CD4-positive, alpha-beta T cell (primary cell): ENCODE measurements at regions not wholly inside any gene's neighbourhood (a gene's known extent, or its start where the extent isn't known, plus 50 kb on each side); places are given as distances from the start of the nearest gene placed in this dataset.
"Not testable (repeated sequence)": the region's sequence is repeated elsewhere in the genome, so short reads cannot be mapped to it uniquely, and the experiment has no call there.

Experiments used
- ATAC-seq: fragments of 200-7000 bp; cut with Tn5 transposase; one replicate; pipeline ENCODE4 v1.10.0; 2022; ENCODE audit warnings: mild to moderate bottlenecking; ENCODE audit not compliant: poor library complexity
- CTCF ChIA-PET: fragments of 350-600 bp; sonication (Branson Sonifier 250); formaldehyde crosslinking; loops from one replicate; lab custom pipeline; 2021; ENCODE audit warnings: antibody characterized with exemption, inconsistent platforms; lab: Charles Lee
- POLR2A ChIA-PET: fragments of 350-600 bp; sonication (Branson Sonifier 250); formaldehyde crosslinking; loops from one replicate; lab custom pipeline; 2021; ENCODE audit warnings: antibody characterized with exemption, inconsistent platforms; lab: Charles Lee
- DNase-seq, 14 experiments: peaks; one replicate each; pipeline ENCODE4 v3.0.0-alpha.2; 2013 to 2020; ENCODE audit warnings: mixed read lengths in 2 of 14
- H3K27ac ChIP-seq, 2 donors: one replicate each; pipeline versions ENCODE4 v1.5.1 to v1.7.0; 2013; ENCODE audit warnings: low read length in 2 of 2, low read depth in 1 of 2, mild to moderate bottlenecking in 1 of 2
- H3K27me3 ChIP-seq, 2 experiments: 1 replicate in 1 of 2; 2 replicates in 1 of 2; pipeline versions ENCODE4 v1.6.1 to v1.7.0; 2013; ENCODE audit warnings: low read length in 2 of 2, control low read depth in 1 of 2, mild to moderate bottlenecking in 1 of 2, moderate library complexity in 1 of 2; ENCODE audit not compliant: insufficient read depth in 2 of 2, control insufficient read depth in 1 of 2
- H3K36me3 ChIP-seq: one replicate; pipeline ENCODE4 v1.6.1; 2013; ENCODE audit warnings: low read length, control low read depth; ENCODE audit not compliant: insufficient read depth
- H3K4me1 ChIP-seq: one replicate; pipeline ENCODE4 v1.6.1; 2013; ENCODE audit warnings: low read length, control low read depth; ENCODE audit not compliant: insufficient read depth
- H3K4me3 ChIP-seq: one replicate; pipeline ENCODE4 v1.5.1; 2013; ENCODE audit warnings: mild to moderate bottlenecking, low read length, moderate library complexity
- H3K9me3 ChIP-seq, 2 experiments: 1 replicate in 1 of 2; 2 replicates in 1 of 2; pipeline versions ENCODE4 v1.6.1 to v1.7.0; 2013; ENCODE audit warnings: low read length in 2 of 2, mild to moderate bottlenecking in 2 of 2, control low read depth in 1 of 2, moderate library complexity in 1 of 2; ENCODE audit not compliant: control insufficient read depth in 1 of 2, insufficient read depth in 1 of 2
- H3K27ac Mint-ChIP-seq: one replicate; pipeline ENCODE4 v1.8.0; 2020; ENCODE audit warnings: mixed read lengths
- H3K27me3 Mint-ChIP-seq: one replicate; pipeline ENCODE4 v1.8.0; 2021; ENCODE audit warnings: mixed read lengths
- H3K36me3 Mint-ChIP-seq: one replicate; pipeline ENCODE4 v1.8.0; 2021; ENCODE audit warnings: low read depth, mixed read lengths
- H3K4me1 Mint-ChIP-seq: one replicate; pipeline ENCODE4 v1.8.0; 2021; ENCODE audit warnings: low read depth, mixed read lengths
- H3K4me3 Mint-ChIP-seq: one replicate; pipeline ENCODE4 v1.8.0; 2020; ENCODE audit warnings: mild to moderate bottlenecking, mixed read lengths
- H3K9me3 Mint-ChIP-seq: one replicate; pipeline ENCODE4 v1.8.0; 2020; ENCODE audit warnings: mixed read lengths
- CTCF ChIP-seq: fragments of 200-600 bp; IDR thresholded peaks from one replicate; pipeline ENCODE4 v1.8.0; 2022; ENCODE audit warnings: antibody characterized with exemption, mild to moderate bottlenecking
- intact Hi-C, 2 experiments: fragments of 100-400 bp; cut with DNase I in 1 of 2; cut with micrococcal nuclease in 1 of 2; formaldehyde crosslinking; loops; one replicate each; pipeline versions ENCODE4 v1.15.1 to v1.9.0; 2023 to 2025; cut with DNase I, micrococcal nuclease

GRCh38 chr20:12554426-12554825, 454.3 kb upstream of the SPTLC3 start:
- Histone ChIP-seq H3K4me3 (no peak overlapping the region), H3K27me3 (no peaks in the 10 kb centered on the region), H3K27ac (no peak overlapping the region), H3K4me1 (no peaks in the 10 kb centered on the region), H3K9me3 (peaks cover 0 to 10% of the 10 kb centered on the region in 2 experiments), H3K36me3 (no peaks in the 10 kb centered on the region)
- intact Hi-C loops: loop anchor here in 1 of 2 experiments (10.0 kb wide), 1 partner anchor 240 kb away; no protein-coding TSS in a partner anchor
- POLR2A ChIA-PET: no interaction called here
- no peak for TF ChIP-seq CTCF
- ATAC-seq: no peak
- no peaks in the 10 kb centered on the region for H3K36me3 Mint-ChIP-seq
- H3K4me3 Mint-ChIP-seq: no peak overlapping the region
- H3K4me1 Mint-ChIP-seq: no peaks in the 10 kb centered on the region
- CTCF ChIA-PET: no interaction called here
- H3K27ac Mint-ChIP-seq: no peak overlapping the region
- H3K9me3 Mint-ChIP-seq: peaks cover 3% of the 10 kb centered on the region
- no peak for DNase-seq
- H3K27me3 Mint-ChIP-seq: no peaks in the 10 kb centered on the region

- CTCF ChIA-PET: no interaction called here
- Mint-ChIP-seq H3K9me3 (peaks cover 3% of the 10 kb centered on the region), H3K27me3 (no peaks in the 10 kb centered on the region), H3K4me3 (no peak overlapping the region), H3K4me1 (no peaks in the 10 kb centered on the region), H3K36me3 (no peaks in the 10 kb centered on the region), H3K27ac (no peak overlapping the region)
- intact Hi-C loops: loop anchor here in 1 of 2 experiments (10.0 kb wide), 1 partner anchor 241 kb away; no protein-coding TSS in a partner anchor
- TF ChIP-seq CTCF: no peak
- no peaks in the 10 kb centered on the region for H3K36me3 ChIP-seq
- ATAC-seq (no peak), DNase-seq (no peak)
- no peaks in the 10 kb centered on the region for H3K4me1 ChIP-seq
- H3K27me3 ChIP-seq: no peaks in the 10 kb centered on the region
- peaks cover 0 to 10% of the 10 kb centered on the region in 2 experiments for H3K9me3 ChIP-seq
- no peak overlapping the region for H3K4me3 ChIP-seq
- POLR2A ChIA-PET: no interaction called here
- no peak overlapping the region for H3K27ac ChIP-seq
Measured at GRCh38 chr20:12555369-12555768, 453.4 kb upstream of the SPTLC3 start.

- H3K9me3 Mint-ChIP-seq, H3K36me3 ChIP-seq, H3K27ac Mint-ChIP-seq, H3K4me3 Mint-ChIP-seq, H3K4me1 ChIP-seq, H3K4me1 Mint-ChIP-seq, H3K36me3 Mint-ChIP-seq, CTCF ChIA-PET, POLR2A ChIA-PET, H3K27me3 ChIP-seq, DNase-seq, H3K4me3 ChIP-seq, H3K27me3 Mint-ChIP-seq, H3K27ac ChIP-seq, ATAC-seq: not testable (repeated sequence)
- intact Hi-C loops: loop anchor here in 1 of 2 experiments (10.0 kb wide), 1 partner anchor 241 kb away; no protein-coding TSS in a partner anchor
- peaks cover 0 to 12% of the 10 kb centered on the region in 2 experiments for H3K9me3 ChIP-seq
Measured at GRCh38 chr20:12555849-12556248, 452.9 kb upstream of the SPTLC3 start.

GRCh38 chr20:12557224-12557623, 451.5 kb upstream of the SPTLC3 start:
- no peaks in the 10 kb centered on the region for H3K27me3 Mint-ChIP-seq
- no peak overlapping the region for H3K27ac ChIP-seq
- no peak overlapping the region for H3K27ac Mint-ChIP-seq
- H3K36me3 ChIP-seq: no peaks in the 10 kb centered on the region
- TF ChIP-seq CTCF: no peak
- no peak for ATAC-seq
- H3K4me3 Mint-ChIP-seq: no peak overlapping the region
- H3K4me1 Mint-ChIP-seq: no peaks in the 10 kb centered on the region
- no peaks in the 10 kb centered on the region for H3K27me3 ChIP-seq
- peaks cover 0 to 13% of the 10 kb centered on the region in 2 experiments for H3K9me3 ChIP-seq
- POLR2A ChIA-PET: no interaction called here
- CTCF ChIA-PET: no interaction called here
- H3K36me3 Mint-ChIP-seq: no peaks in the 10 kb centered on the region
- no peak overlapping the region for H3K4me3 ChIP-seq
- no peak for DNase-seq
- no peaks in the 10 kb centered on the region for H3K4me1 ChIP-seq
- intact Hi-C loops: loop anchor here in 1 of 2 experiments (10.0 kb wide), 1 partner anchor 242 kb away; no protein-coding TSS in a partner anchor
- H3K9me3 Mint-ChIP-seq: peaks cover 4% of the 10 kb centered on the region
